ENCODE measurements at regions not wholly inside any gene's neighbourhood (a gene's known extent, or its start where the extent isn't known, plus 50 kb on each side); places are given as distances from the start of the nearest gene placed in this dataset.

GRCh38 chr7:155885167-155886155 is 73.2 kb upstream of the SHH start:
- ATAC-seq = peak; percentile 52
- Histone ChIP-seq H3K4me1 (no peaks in the 10 kb centered on the region), H3K27me3 (peaks cover 24% of the 10 kb centered on the region), H3K27ac (no peak overlapping the region), H3K36me3 (no peaks in the 10 kb centered on the region), H3K9me3 (no peaks in the 10 kb centered on the region), H3K4me3 (no peak overlapping the region)
- TF ChIP-seq POLR2A (IDR thresholded peaks at IDR 0.05) = no peak
- TF ChIP-seq POLR2AphosphoS5 (IDR thresholded peaks at IDR 0.05) = no peak
- TF ChIP-seq CTCF (IDR thresholded peaks at IDR 0.05) = no peak
- TF ChIP-seq EP300 (IDR thresholded peaks at IDR 0.05) = no peak
- 43 to 54% methylated on average over 5 to 7 of the region's 24 CpGs for whole genome bisulfite sequencing, 2 donors (ENCODE audit: low coverage in 1 of 2)

- Histone ChIP-seq H3K4me1 (no peaks in the 10 kb centered on the region), H3K27ac (no peak overlapping the region), H3K4me3 (no peak overlapping the region), H3K36me3 (no peaks in the 10 kb centered on the region), H3K27me3 (peaks cover 15% of the 10 kb centered on the region), H3K9me3 (no peaks in the 10 kb centered on the region)
- WGBS, 2 donors (ENCODE audit: low coverage in 1 of 2) = 60 to 63% methylated on average over 4 to 6 of the region's 24 CpGs
- ATAC-seq = no peak
- no peak for TF ChIP-seq POLR2A (IDR thresholded peaks at IDR 0.05)
- no peak for TF ChIP-seq EP300 (IDR thresholded peaks at IDR 0.05)
- TF ChIP-seq CTCF (IDR thresholded peaks at IDR 0.05) = no peak
- no peak for TF ChIP-seq POLR2AphosphoS5 (IDR thresholded peaks at IDR 0.05)
These were observed 72.2 kb upstream of the SHH start for GRCh38 chr7:155884225-155885166.

- Histone ChIP-seq H3K36me3 (no peaks in the 10 kb centered on the region), H3K4me1 (no peaks in the 10 kb centered on the region), H3K4me3 (no peak overlapping the region), H3K9me3 (no peaks in the 10 kb centered on the region), H3K27me3 (peaks cover 12% of the 10 kb centered on the region), H3K27ac (no peak overlapping the region)
- TF ChIP-seq POLR2AphosphoS5 (IDR thresholded peaks at IDR 0.05) (no peak), POLR2A (IDR thresholded peaks at IDR 0.05) (no peak), EP300 (IDR thresholded peaks at IDR 0.05) (no peak), CTCF (IDR thresholded peaks at IDR 0.05) (no peak)
- 27 to 92% methylated on average over 2 to 6 of the region's 16 CpGs for WGBS, 2 donors (ENCODE audit: low coverage in 1 of 2)
- no peak for ATAC-seq
These were observed 71.4 kb upstream of the SHH start for GRCh38 chr7:155883491-155884224.

GRCh38 chr7:155882596-155882995 is 70.3 kb upstream of the SHH start:
- Histone ChIP-seq H3K4me3 (no peak overlapping the region), H3K4me1 (no peaks in the 10 kb centered on the region), H3K27me3 (peaks cover 12% of the 10 kb centered on the region), H3K36me3 (no peaks in the 10 kb centered on the region), H3K9me3 (no peaks in the 10 kb centered on the region), H3K27ac (no peak overlapping the region)
- 76 to 79% methylated on average over 4 to 5 of the region's 5 CpGs for WGBS, 2 donors (ENCODE audit: low coverage in 1 of 2)
- no peak for ATAC-seq
- TF ChIP-seq CTCF (IDR thresholded peaks at IDR 0.05) (no peak), POLR2A (IDR thresholded peaks at IDR 0.05) (no peak), POLR2AphosphoS5 (IDR thresholded peaks at IDR 0.05) (no peak), EP300 (IDR thresholded peaks at IDR 0.05) (no peak)
